Spleen (tissue), 11 donors: ENCODE measurements at regions not wholly inside any gene's neighbourhood (a gene's known extent, or its start where the extent isn't known, plus 50 kb on each side); places are given as distances from the start of the nearest gene placed in this dataset.

Experiments used
- DNase-seq: peaks from one replicate; pipeline ENCODE4 v3.0.0-alpha.2; 2020
- H3K27ac ChIP-seq, 8 donors: fragments of 200-600 bp; sonication (generic) in 7 of 8; 1 replicate in 4 of 8; 2 replicates in 4 of 8; pipeline versions ENCODE4 v1.5.0 to v1.8.0; 2016 to 2021; ENCODE audit warnings: inconsistent platforms in 4 of 8, mild to moderate bottlenecking in 4 of 8, moderate library complexity in 1 of 8
- H3K27me3 ChIP-seq, 7 donors: fragments of 200-600 bp; sonication (generic) in 6 of 7; replicated peaks in 1 of 7; 1 replicate in 4 of 7; 2 replicates in 3 of 7; pipeline versions ENCODE4 v1.5.0 to v1.8.0; 2016 to 2021; ENCODE audit warnings: inconsistent platforms in 3 of 7, mild to moderate bottlenecking in 1 of 7
- H3K36me3 ChIP-seq, 6 donors: fragments of 200-600 bp; sonication (generic) in 5 of 6; 1 replicate in 4 of 6; 2 replicates in 2 of 6; pipeline versions ENCODE4 v1.5.0 to v1.8.0; 2016 to 2021; ENCODE audit warnings: inconsistent platforms in 2 of 6
- H3K4me1 ChIP-seq, 6 donors: fragments of 200-600 bp; sonication (generic) in 5 of 6; 1 replicate in 3 of 6; 2 replicates in 3 of 6; pipeline versions ENCODE4 v1.5.0 to v1.8.0; 2016 to 2021; ENCODE audit warnings: inconsistent platforms in 3 of 6
- H3K4me3 ChIP-seq, 8 donors: fragments of 200-600 bp; sonication (generic) in 7 of 8; 1 replicate in 4 of 8; 2 replicates in 4 of 8; pipeline versions ENCODE4 v1.5.0 to v1.8.0; 2016 to 2021; ENCODE audit warnings: inconsistent platforms in 4 of 8, mild to moderate bottlenecking in 4 of 8, moderate library complexity in 2 of 8
- H3K9me3 ChIP-seq, 8 donors: fragments of 200-600 bp; sonication (generic) in 7 of 8; 1 replicate in 4 of 8; 2 replicates in 4 of 8; pipeline versions ENCODE4 v1.5.0 to v1.8.0; 2016 to 2021; ENCODE audit warnings: inconsistent platforms in 4 of 8
- CTCF ChIP-seq, 11 experiments: fragments of 200-600 bp in 7 of 11; fragments of 450-650 bp in 4 of 11; sonication (generic) in 4 of 11; IDR thresholded peaks in 8 of 11; conservative IDR thresholded peaks in 3 of 11; 1 replicate in 7 of 11; 2 replicates in 4 of 11; pipeline versions ENCODE4 v1.4.0 to v1.8.0; 2016 to 2021; ENCODE audit warnings: antibody characterized with exemption in 11 of 11, inconsistent platforms in 4 of 11, mild to moderate bottlenecking in 1 of 11
- POLR2A ChIP-seq, 3 donors: fragments of 450-650 bp; IDR thresholded peaks; one replicate each; pipeline ENCODE4 v1.5.1; 2017; ENCODE audit warnings: antibody characterized with exemption in 3 of 3, mild to moderate bottlenecking in 1 of 3
- POLR2AphosphoS5 ChIP-seq, 3 donors: sonication (generic); formaldehyde crosslinking; IDR thresholded peaks; one replicate each; pipeline ENCODE4 v1.5.1; 2017; ENCODE audit warnings: antibody characterized with exemption in 3 of 3
- WGBS, 5 donors: extraction: QIAGEN DNeasy Blood & Tissue Kit in 3 of 5; methylation state at CpG; one replicate each; pipeline versions ENCODE4 v1.1.5 to v1.1.7; 2013 to 2018; 5-methylcytosine and 5-hydroxymethylcytosine counted together
- intact Hi-C: fragments of 100-400 bp; cut with DNase I; formaldehyde crosslinking; loops from one replicate; pipeline ENCODE4 v1.15.0; 2023; ENCODE audit warnings: low total_unique reads
- donor health status: healthy with polysubstance abuse.
- donor health status: DM: no; HTN: no; CAD: no; lungs with moderate emphysema.
- donor health status: DM: no; HTN: no; CAD: no.
- donor health status: Bipolar disorder and iron deficiency.
- donor health status: healthy.
- donor health status: DM: no; HTN: no; CAD: no.
- donor health status: DM: yes; HTN: yes; CAD: no.

- Histone ChIP-seq H3K27me3 (no peaks in the 10 kb centered on the region), H3K36me3 (no peaks in the 10 kb centered on the region), H3K9me3 (peaks cover 0 to 22% (median 0%) of the 10 kb centered on the region in 8 donors), H3K27ac (no peak overlapping the region), H3K4me3 (no peak overlapping the region), H3K4me1 (no peaks in the 10 kb centered on the region)
- TF ChIP-seq POLR2A (IDR thresholded peaks at IDR 0.05): no peak
- TF ChIP-seq POLR2AphosphoS5 (IDR thresholded peaks at IDR 0.05): no peak
- TF ChIP-seq CTCF (IDR thresholded peaks at IDR 0.05 in 8 of 11, conservative IDR thresholded peaks at IDR 0.05 in 3 of 11): no peak
- no peak for DNase-seq
- intact Hi-C loops: no loop called here
These were observed 75.9 kb upstream of the SPHKAP start for GRCh38 chr2:228257379-228257778.

- H3K27me3 ChIP-seq: no peaks in the 10 kb centered on the region
- TF ChIP-seq POLR2A (IDR thresholded peaks at IDR 0.05) (no peak), POLR2AphosphoS5 (IDR thresholded peaks at IDR 0.05) (no peak), CTCF (IDR thresholded peaks at IDR 0.05 in 8 of 11, conservative IDR thresholded peaks at IDR 0.05 in 3 of 11) (no peak)
- H3K4me1 ChIP-seq: no peaks in the 10 kb centered on the region
- no peak overlapping the region for H3K4me3 ChIP-seq
- intact Hi-C loops: no loop called here
- no peak overlapping the region for H3K27ac ChIP-seq
- peaks cover 0 to 29% (median 0%) of the 10 kb centered on the region in 8 donors for H3K9me3 ChIP-seq
- WGBS, 5 donors: 67 to 90% (median 75%) methylated on average over 1 to 2 of the region's 2 CpGs
- no peaks in the 10 kb centered on the region for H3K36me3 ChIP-seq
- no peak for DNase-seq
These were observed 72.3 kb upstream of the SPHKAP start for GRCh38 chr2:228253752-228254151.

GRCh38 chr2:228247335-228247734, 65.8 kb upstream of the SPHKAP start:
- no peak for TF ChIP-seq CTCF (IDR thresholded peaks at IDR 0.05 in 8 of 11, conservative IDR thresholded peaks at IDR 0.05 in 3 of 11)
- TF ChIP-seq POLR2A (IDR thresholded peaks at IDR 0.05): no peak
- DNase-seq: no peak
- Histone ChIP-seq H3K4me1 (no peaks in the 10 kb centered on the region), H3K27me3 (no peaks in the 10 kb centered on the region), H3K27ac (no peak overlapping the region), H3K9me3 (peaks cover 0 to 19% (median 0%) of the 10 kb centered on the region in 8 donors), H3K4me3 (no peak overlapping the region), H3K36me3 (no peaks in the 10 kb centered on the region)
- WGBS, 5 donors: 84 to 95% (median 87%) methylated on average over 2 of the region's 2 CpGs
- intact Hi-C loops: no loop called here

- Histone ChIP-seq H3K9me3 (peaks cover 0 to 10% (median 0%) of the 10 kb centered on the region in 8 donors), H3K27ac (no peak overlapping the region), H3K27me3 (no peaks in the 10 kb centered on the region), H3K4me3 (no peak overlapping the region), H3K4me1 (no peaks in the 10 kb centered on the region), H3K36me3 (no peaks in the 10 kb centered on the region)
- no peak for TF ChIP-seq POLR2A (IDR thresholded peaks at IDR 0.05)
- no peak for TF ChIP-seq POLR2AphosphoS5 (IDR thresholded peaks at IDR 0.05)
- no peak for TF ChIP-seq CTCF (IDR thresholded peaks at IDR 0.05 in 8 of 11, conservative IDR thresholded peaks at IDR 0.05 in 3 of 11)
- 73 to 92% (median 89%) methylated on average over 4 of the region's 4 CpGs for WGBS, 5 donors
- intact Hi-C loops: no loop called here
- no peak for DNase-seq
These were observed 64.1 kb upstream of the SPHKAP start for GRCh38 chr2:228245601-228246000.
